ENCODE measurements at regions not wholly inside any gene's neighbourhood (a gene's known extent, or its start where the extent isn't known, plus 50 kb on each side); places are given as distances from the start of the nearest gene placed in this dataset.

DNA sequence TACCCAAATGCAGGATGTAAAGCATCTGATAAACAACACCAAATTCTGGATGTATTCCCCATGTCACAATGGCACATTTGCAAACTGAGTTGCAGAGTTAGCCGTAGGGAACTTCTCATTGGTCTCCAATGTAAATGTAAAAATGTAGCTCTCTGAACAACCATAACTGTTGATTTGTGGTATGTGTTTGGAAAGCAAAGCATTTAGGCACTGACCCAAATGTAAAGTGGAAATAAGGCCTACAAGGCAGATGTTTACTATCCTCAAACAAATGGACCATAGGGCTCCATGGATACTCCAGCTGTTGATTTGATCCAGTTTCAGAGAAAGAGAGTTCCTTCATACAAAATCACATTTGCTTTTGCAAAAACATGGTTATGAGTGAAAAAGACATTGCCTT lies 223.0 kb upstream of the ELAC2 start:
- H3K27ac ChIP-seq, result no peak overlapping the region
- no peak for TF ChIP-seq ZFX (IDR thresholded peaks at IDR 0.05; ENCODE audit: borderline replicate concordance)
- TF ChIP-seq, protein P1, sequence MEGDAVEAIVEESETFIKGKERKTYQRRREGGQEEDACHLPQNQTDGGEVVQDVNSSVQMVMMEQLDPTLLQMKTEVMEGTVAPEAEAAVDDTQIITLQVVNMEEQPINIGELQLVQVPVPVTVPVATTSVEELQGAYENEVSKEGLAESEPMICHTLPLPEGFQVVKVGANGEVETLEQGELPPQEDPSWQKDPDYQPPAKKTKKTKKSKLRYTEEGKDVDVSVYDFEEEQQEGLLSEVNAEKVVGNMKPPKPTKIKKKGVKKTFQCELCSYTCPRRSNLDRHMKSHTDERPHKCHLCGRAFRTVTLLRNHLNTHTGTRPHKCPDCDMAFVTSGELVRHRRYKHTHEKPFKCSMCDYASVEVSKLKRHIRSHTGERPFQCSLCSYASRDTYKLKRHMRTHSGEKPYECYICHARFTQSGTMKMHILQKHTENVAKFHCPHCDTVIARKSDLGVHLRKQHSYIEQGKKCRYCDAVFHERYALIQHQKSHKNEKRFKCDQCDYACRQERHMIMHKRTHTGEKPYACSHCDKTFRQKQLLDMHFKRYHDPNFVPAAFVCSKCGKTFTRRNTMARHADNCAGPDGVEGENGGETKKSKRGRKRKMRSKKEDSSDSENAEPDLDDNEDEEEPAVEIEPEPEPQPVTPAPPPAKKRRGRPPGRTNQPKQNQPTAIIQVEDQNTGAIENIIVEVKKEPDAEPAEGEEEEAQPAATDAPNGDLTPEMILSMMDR (IDR thresholded peaks at IDR 0.05), result no peak

DNA sequence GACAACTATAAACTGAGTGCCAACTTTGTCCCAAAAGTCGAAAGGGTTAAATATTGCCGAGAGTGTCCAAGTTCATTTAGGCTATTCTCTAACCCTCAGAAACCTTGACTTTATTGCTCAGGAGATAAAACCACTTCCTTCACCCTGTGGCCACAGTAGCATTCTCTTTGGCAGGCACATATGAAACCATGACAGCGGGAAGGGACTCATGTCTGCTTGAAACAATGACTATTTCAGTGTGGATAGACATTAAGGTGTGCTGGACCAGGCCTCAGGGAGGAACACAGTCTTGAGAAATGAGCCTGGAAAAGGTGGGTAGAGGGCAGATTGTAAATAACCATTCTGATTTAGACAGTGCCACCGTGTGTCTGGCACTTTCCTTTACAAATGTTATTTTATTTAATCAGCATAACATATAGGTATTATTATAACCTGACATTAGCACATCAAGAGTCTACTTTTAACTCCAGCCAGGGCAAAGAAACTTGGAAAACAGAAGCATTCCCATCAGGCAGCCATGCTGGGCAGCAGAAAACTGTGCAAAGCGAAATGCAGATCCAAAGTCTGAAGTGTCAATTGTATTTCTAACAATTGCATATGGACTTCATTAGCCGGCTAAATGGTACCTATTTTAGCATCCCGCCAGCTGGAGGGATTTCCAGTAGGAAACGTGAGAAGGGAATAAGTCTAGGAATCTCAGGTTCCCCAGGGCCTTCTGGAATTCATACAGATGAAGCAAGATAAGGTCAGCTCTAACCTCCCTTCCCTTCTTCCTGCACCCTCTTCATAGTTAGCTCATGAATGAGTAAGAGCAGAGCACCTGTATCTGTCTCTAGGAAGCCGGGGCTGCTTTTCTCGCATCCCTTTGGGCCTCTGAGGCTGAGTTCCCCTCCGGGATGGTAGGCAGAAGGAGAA lies 212.8 kb upstream of the ELAC2 start:
- no peak for TF ChIP-seq ZFX (IDR thresholded peaks at IDR 0.05; ENCODE audit: borderline replicate concordance)
- TF ChIP-seq, protein P1 (IDR thresholded peaks at IDR 0.05), result no peak

DNA sequence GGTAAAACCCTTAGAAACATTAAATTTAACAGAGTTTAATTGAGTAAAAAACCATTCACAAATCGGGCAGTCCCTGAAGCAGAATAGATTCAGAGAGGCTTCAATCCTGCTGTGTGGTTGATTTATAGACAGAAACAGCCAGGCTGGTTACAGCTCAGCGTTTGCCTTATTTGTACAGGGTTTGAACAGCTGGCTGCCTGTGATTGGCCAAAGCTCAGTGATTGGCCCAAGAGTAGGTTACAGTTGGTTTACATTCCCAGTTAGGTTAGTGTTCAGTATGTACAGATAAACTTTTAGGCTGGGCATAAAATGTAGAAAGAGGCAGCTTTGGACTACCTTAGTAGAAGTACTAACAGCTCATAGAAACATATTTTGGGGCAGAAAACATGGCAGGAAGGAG lies 210.4 kb upstream of the ELAC2 start:
- no peak for TF ChIP-seq ZFX (IDR thresholded peaks at IDR 0.05; ENCODE audit: borderline replicate concordance)
- TF ChIP-seq, protein P1 (IDR thresholded peaks at IDR 0.05), result no peak

More for the DNA sequence above, 212.8 kb upstream of the ELAC2 start:
- no peak overlapping the region for H3K27ac ChIP-seq

DNA sequence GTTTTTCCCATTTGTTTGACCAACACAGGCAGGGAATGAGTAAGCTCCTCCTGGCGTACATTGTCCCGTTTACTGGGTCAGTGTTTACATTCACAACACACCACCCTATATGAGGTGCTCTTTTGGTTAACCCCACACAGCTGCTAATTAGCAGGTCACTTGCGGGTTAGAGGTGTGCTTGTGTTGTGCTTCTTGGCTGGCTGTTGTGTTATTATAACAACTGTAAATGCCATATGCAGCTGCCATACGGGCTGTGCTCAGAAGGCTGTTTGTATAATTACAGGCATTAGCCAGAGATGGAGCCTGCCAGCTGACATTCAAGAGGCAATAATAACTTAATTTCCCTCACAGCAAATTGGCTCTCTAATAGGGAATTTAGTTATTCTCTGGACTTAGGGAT lies 205.1 kb upstream of the ELAC2 start:
- TF ChIP-seq, protein P1 (IDR thresholded peaks at IDR 0.05), result no peak
- TF ChIP-seq ZFX (IDR thresholded peaks at IDR 0.05; ENCODE audit: borderline replicate concordance), result no peak
- no peak overlapping the region for H3K27ac ChIP-seq

More for the DNA sequence above, 210.4 kb upstream of the ELAC2 start:
- H3K27ac ChIP-seq, result no peak overlapping the region

DNA sequence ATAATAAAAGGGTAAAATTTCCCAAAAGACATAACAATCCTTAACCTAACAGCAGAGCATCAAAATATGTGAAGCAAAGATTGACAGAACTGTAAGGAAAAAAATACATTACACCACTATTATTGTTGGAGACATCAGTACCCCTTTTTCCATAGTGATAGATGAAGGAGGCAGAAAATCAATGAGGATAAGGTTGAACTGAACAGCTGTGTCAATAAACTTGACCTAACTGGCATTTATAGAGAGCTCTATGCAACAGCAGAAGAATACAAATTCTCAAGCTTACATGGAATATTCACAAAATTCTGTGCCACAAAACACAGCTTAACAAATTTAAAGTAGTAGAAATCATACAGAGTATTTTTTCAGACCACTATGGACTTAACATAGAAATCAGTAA lies 195.0 kb upstream of the ELAC2 start:
- H3K27ac ChIP-seq, result no peak overlapping the region
- TF ChIP-seq ZFX (IDR thresholded peaks at IDR 0.05; ENCODE audit: borderline replicate concordance), result no peak
- TF ChIP-seq, protein P1 (IDR thresholded peaks at IDR 0.05), result no peak

DNA sequence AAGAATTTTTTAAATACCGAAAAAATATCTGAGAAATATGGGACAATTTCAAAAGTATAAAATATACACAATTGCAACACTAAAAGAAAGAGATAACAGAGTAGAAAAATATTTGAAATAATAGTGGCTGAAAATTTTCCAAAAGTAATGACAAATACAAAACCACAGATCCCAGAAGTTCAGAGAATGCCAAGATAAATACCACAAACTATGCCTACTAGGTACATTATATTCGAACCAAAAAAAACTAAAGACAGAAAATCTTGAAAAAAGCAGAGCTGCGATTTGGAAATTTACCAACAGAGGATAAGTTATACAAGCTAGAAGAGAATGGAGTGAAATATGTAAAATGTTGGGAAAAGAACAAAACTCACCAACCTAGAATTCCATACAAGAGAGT lies 191.3 kb upstream of the ELAC2 start:
- H3K27ac ChIP-seq, result no peak overlapping the region
- no peak for TF ChIP-seq ZFX (IDR thresholded peaks at IDR 0.05; ENCODE audit: borderline replicate concordance)
- TF ChIP-seq, protein P1 (IDR thresholded peaks at IDR 0.05), result no peak

DNA sequence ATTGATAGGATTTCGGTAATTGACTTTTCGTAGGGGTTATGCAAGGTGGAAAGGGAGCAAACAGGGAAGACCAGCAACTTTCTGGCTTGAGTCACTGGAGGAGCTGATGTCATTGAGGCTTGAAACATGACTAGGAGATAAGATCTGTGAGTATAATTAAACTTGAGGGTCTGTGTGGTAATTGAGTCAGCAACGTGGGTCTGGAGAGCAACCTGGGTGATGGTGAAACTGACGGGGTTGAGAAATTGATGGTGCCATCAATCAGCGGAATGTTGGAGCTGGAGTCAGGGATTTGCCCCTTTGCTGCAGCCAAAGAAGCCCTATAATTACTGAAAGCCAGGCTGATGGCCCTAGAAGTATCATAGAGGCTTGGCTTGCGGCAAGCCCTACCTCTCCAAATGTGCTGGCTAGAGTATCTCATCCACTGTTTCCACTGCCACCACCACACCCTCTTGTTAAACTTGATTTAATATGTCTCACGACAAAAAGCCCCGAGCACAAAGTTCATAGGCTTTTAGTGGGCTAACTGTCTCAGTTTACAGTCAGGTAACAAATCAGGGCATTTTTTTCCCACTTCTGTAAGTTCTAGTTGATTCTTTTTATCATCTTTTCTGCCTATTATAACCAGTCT lies 186.9 kb upstream of the ELAC2 start:
- TF ChIP-seq, protein P1 (IDR thresholded peaks at IDR 0.05), result no peak
- TF ChIP-seq ZFX (IDR thresholded peaks at IDR 0.05; ENCODE audit: borderline replicate concordance), result no peak
- no peak overlapping the region for H3K27ac ChIP-seq
